Retinal pigment epithelial cell (primary cell): ENCODE measurements at regions not wholly inside any gene's neighbourhood (a gene's known extent, or its start where the extent isn't known, plus 50 kb on each side); places are given as distances from the start of the nearest gene placed in this dataset.
A peak's percentile ranks its signal among the peaks of the same experiment; 100 is the strongest.

Source experiments
- DNase-seq: peaks from one replicate; pipeline ENCODE4 v3.0.0-alpha.2; 2010; ENCODE audit warnings: low read depth
- H3K4me3 ChIP-seq: 2 replicates; pipeline ENCODE4 v1.5.1; 2011; ENCODE audit warnings: mild to moderate bottlenecking, low read length, control low read depth, moderate library complexity
- CTCF ChIP-seq: conservative IDR thresholded peaks from 2 replicates; pipeline ENCODE4 v1.5.1; 2011; ENCODE audit warnings: low read depth, low read length, control low read depth, inconsistent platforms

DNA sequence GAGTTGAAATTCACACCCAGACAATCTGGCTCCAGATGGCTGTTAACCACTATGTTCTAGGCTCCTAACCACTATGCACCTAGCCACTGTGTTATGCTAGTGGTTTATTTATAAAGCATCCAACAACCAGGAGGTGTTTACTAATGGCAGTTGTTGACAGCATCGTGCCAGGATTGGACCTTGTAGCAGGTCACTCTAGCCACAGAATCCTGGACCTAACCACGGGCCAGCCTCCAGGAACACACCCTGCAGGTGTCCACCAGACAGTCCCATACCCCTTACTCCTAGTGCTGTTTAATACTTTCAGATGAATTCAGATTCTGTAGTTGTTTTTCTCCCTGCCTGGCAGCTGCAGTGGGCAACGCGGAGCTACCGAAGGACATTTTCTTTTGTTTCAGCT, 109.4 kb upstream of the MYL2 start:
- DNase-seq = no peak
- H3K4me3 ChIP-seq = no peak overlapping the region
- TF ChIP-seq CTCF = no peak

- H3K4me3 ChIP-seq = no peak overlapping the region
- no peak for DNase-seq
- TF ChIP-seq CTCF = no peak
Observed at GRCh38 chr12:111029305-111029704, 108.9 kb upstream of the MYL2 start.

DNA sequence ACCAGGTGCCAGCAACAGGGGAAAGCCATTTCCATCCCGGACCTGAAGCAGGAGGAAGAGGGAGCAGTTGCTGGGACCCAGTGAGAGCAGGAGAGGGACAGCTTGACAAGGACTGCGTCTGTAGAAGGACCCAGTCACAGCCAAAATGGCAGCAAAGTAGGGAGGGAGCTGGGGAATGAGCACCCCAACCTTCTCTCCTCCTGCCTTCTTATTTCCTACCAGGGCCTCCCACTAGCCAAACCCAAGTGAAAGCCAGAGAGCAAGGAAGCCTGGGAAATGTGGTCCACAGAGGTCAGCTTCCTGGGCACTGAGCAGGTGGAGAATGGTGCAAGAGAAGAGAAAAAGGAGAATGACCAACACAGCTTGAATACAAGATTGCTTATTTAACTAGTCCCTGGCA, 108.5 kb upstream of the MYL2 start:
- TF ChIP-seq CTCF = no peak
- H3K4me3 ChIP-seq = no peak overlapping the region
- DNase-seq = no peak

DNA sequence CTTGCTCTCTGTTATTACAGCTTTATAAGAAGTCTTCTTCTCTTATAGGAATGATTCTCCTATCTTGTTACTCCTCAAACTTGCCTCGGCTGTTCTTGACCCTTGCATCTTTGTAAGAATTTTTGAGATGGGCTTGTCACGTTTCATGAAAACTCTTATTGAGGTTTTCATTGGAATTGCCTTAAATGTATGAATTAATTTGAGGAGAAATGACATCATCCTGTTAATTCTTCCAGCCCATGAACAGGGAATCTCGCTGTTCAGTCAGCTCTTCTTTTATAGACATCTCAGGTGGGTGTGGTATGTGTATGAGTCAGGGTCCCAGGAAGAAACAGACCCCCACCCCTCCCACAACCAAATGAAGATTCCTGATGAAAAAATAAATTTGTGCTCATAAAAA, 107.1 kb upstream of the MYL2 start:
- TF ChIP-seq CTCF = no peak
- H3K4me3 ChIP-seq = no peak overlapping the region

GRCh38 chr12:111025792-111026430, 105.5 kb upstream of the MYL2 start:
- no peak for DNase-seq
- H3K4me3 ChIP-seq = no peak overlapping the region
- TF ChIP-seq CTCF = no peak

More for the DNA sequence above, 107.1 kb upstream of the MYL2 start:
- no peak for DNase-seq

GRCh38 chr12:111025301-111025700, 104.9 kb upstream of the MYL2 start:
- no peak for DNase-seq
- no peak for TF ChIP-seq CTCF
- H3K4me3 ChIP-seq = no peak overlapping the region

DNA sequence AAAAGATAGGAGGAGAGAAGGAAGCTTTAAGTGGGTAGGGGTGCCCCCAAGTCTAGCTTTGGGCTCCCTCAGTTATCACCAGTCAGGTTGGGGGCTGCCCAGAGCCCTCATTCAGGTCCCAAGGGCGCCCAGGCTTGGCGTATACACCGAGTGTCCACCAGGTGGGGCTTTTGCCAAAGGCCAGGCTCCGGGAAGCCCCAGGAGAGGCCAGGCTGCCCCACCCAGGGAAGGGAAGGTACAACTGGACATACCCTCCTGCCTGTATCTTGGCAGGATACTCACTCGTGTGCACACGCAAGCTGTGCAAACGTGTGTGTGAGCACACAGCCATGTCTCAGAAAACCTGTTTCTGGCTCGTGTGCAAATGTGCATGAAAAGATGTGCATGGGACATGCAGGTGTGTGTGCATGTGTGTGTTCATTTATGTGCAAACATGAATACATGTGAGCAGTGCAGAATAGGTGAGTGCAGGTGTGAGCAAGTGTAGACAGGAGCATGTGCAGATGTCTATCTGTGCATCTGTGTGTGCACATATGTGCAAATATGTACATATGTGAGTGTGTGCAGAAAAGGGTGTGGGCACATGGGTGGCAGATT, 103.9 kb upstream of the MYL2 start:
- DNase-seq = no peak
- no peak overlapping the region for H3K4me3 ChIP-seq

More for the DNA sequence above, 103.9 kb upstream of the MYL2 start:
- peak; percentile 87 for TF ChIP-seq CTCF
